Parathyroid adenoma (tissue), 2 donors: ENCODE measurements at regions not wholly inside any gene's neighbourhood (a gene's known extent, or its start where the extent isn't known, plus 50 kb on each side); places are given as distances from the start of the nearest gene placed in this dataset.

Experiments
- H2AFZ ChIP-seq: fragments of 300-600 bp; sonication (generic); one replicate; pipeline ENCODE4 v1.7.0; 2017; ENCODE audit warnings: antibody characterized with exemption, mild to moderate bottlenecking
- H3K27ac ChIP-seq: fragments of 300-600 bp; sonication (generic); one replicate; pipeline ENCODE4 v1.7.0; 2017
- H3K27me3 ChIP-seq: fragments of 300-600 bp; sonication (generic); one replicate; pipeline ENCODE4 v1.7.0; 2017; ENCODE audit warnings: low read length; ENCODE audit not compliant: control insufficient read depth, insufficient read depth
- H3K36me3 ChIP-seq: fragments of 300-600 bp; sonication (generic); one replicate; pipeline ENCODE4 v1.7.0; 2017; ENCODE audit warnings: low read length; ENCODE audit not compliant: control insufficient read depth, insufficient read depth
- H3K4me1 ChIP-seq: fragments of 300-600 bp; sonication (generic); one replicate; pipeline ENCODE4 v1.7.0; 2017; ENCODE audit warnings: control low read depth
- H3K4me2 ChIP-seq: fragments of 300-600 bp; sonication (generic); one replicate; pipeline ENCODE4 v1.7.0; 2017; ENCODE audit warnings: low read length
- H3K4me3 ChIP-seq: fragments of 300-600 bp; sonication (generic); one replicate; pipeline ENCODE4 v1.7.0; 2017; ENCODE audit warnings: low read depth, low read length
- H3K79me2 ChIP-seq: fragments of 300-600 bp; sonication (generic); one replicate; pipeline ENCODE4 v1.7.0; 2017; ENCODE audit warnings: control low read depth
- H3K9ac ChIP-seq: fragments of 300-600 bp; sonication (generic); one replicate; pipeline ENCODE4 v1.7.0; 2017; ENCODE audit warnings: mild to moderate bottlenecking
- H3K9me3 ChIP-seq: fragments of 300-600 bp; sonication (generic); one replicate; pipeline ENCODE4 v1.7.0; 2017; ENCODE audit warnings: low read length; ENCODE audit not compliant: control insufficient read depth
- TF ChIP-seq, protein P1 (sequence below): fragments of 300-600 bp; sonication (generic); IDR thresholded peaks from one replicate; pipeline ENCODE4 v1.7.0; 2017; ENCODE audit warnings: antibody characterized with exemption, mild to moderate bottlenecking
- donor health status: primary hyperparathyroidism.

DNA sequence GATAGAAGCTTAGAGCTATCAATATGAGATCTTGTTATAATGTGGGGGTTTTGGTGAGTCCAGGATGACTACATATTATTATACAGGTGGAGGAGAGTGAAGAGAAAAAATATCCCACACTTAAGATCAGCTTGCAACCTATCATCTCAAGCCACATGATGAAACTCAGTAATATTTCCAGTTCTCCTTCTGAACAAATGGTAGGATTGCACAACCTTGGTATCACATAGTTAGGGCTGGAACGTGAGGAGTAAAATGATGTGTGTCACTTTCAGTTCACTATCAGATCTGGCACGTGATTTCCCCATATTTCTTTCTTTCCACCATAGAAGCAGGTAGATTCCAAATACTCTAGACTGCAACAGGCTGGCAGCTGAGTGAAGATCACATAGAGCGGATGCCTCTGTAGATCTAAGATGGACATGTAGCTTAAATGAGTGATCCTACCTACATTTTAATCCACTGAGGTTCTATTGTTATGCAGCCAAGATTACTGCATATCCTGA is 150.6 kb upstream of the ANKRD50 start:
- Histone ChIP-seq H3K4me2 (no peak overlapping the region), H3K9ac (no peak overlapping the region), H3K4me1 (no peaks in the 10 kb centered on the region), H3K36me3 (no peaks in the 10 kb centered on the region), H3K79me2 (no peaks in the 10 kb centered on the region), H3K9me3 (no peaks in the 10 kb centered on the region), H3K4me3 (no peak overlapping the region), H2AFZ (no peak overlapping the region), H3K27me3 (no peaks in the 10 kb centered on the region), H3K27ac (no peak overlapping the region)
- TF ChIP-seq, protein P1, sequence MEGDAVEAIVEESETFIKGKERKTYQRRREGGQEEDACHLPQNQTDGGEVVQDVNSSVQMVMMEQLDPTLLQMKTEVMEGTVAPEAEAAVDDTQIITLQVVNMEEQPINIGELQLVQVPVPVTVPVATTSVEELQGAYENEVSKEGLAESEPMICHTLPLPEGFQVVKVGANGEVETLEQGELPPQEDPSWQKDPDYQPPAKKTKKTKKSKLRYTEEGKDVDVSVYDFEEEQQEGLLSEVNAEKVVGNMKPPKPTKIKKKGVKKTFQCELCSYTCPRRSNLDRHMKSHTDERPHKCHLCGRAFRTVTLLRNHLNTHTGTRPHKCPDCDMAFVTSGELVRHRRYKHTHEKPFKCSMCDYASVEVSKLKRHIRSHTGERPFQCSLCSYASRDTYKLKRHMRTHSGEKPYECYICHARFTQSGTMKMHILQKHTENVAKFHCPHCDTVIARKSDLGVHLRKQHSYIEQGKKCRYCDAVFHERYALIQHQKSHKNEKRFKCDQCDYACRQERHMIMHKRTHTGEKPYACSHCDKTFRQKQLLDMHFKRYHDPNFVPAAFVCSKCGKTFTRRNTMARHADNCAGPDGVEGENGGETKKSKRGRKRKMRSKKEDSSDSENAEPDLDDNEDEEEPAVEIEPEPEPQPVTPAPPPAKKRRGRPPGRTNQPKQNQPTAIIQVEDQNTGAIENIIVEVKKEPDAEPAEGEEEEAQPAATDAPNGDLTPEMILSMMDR: no peak

DNA sequence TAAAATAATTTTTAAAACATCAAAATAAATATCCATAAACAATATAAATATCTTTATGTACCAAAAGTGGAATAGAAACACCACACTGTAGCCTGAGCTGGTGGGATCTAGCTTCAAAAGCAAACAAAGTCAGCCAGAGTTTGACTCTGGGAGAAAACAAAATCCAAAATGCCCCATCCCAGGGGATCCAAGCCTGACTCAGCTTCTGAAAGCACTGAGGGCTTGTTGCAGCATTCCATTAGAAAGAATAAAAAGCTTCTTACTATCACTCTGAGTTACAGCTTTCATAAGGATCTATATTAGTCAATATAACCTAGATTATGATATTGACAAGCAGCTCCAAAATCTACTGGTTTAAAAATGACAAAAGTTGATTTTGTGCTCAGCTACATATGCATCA is 149.7 kb upstream of the ANKRD50 start:
- Histone ChIP-seq H3K27me3 (no peaks in the 10 kb centered on the region), H3K9me3 (no peaks in the 10 kb centered on the region), H3K4me1 (no peaks in the 10 kb centered on the region), H3K4me2 (no peak overlapping the region), H2AFZ (no peak overlapping the region), H3K27ac (no peak overlapping the region), H3K36me3 (no peaks in the 10 kb centered on the region), H3K79me2 (no peaks in the 10 kb centered on the region), H3K4me3 (no peak overlapping the region), H3K9ac (no peak overlapping the region)
- TF ChIP-seq, protein P1: no peak

DNA sequence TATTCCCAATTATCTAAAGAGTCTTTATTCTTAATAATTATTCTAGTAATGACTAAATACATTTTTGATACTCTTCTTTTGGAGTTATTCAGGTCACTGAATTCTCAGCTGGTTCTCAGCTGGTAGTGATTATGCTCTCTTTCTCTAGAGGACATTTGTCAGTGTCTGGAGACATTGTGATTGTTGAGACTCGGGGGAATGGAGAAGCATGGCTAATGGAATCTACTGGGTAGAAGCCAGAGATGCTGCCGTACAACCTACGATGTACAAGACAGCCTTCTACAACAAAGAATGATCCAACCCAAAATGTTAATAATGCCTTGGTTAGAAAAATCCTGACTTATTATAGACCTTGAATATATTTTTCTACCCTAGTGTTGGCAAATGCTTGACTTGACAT is 149.2 kb upstream of the ANKRD50 start:
- H3K27ac ChIP-seq: no peak overlapping the region
- TF ChIP-seq, protein P1: no peak

DNA sequence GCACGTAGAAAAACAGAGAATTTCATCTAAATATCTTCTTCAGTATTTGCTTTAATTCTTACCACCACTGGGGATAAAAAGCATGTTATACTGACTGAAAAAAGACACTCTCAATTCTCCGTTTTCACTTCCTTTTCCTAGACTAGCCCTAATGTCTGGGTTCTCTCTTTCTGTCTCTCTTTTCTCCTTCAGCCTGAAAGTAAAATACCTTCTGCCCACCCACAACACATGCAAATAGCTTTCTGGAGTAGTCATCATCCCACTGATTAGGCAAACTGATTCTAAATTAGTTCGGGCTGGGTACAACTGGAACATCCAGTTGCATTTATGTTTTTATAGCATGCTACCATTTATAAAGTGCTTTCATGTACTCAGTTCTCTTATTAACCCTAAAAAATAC is 142.4 kb upstream of the ANKRD50 start:
- H3K4me2 ChIP-seq: no peak overlapping the region
- no peaks in the 10 kb centered on the region for H3K36me3 ChIP-seq
- H3K27me3 ChIP-seq: no peaks in the 10 kb centered on the region
- no peaks in the 10 kb centered on the region for H3K4me1 ChIP-seq
- no peak overlapping the region for H3K4me3 ChIP-seq
- H3K79me2 ChIP-seq: no peaks in the 10 kb centered on the region
- TF ChIP-seq, protein P1: no peak
- H3K9ac ChIP-seq: no peak overlapping the region
- H2AFZ ChIP-seq: no peak overlapping the region
- no peak overlapping the region for H3K27ac ChIP-seq
- no peaks in the 10 kb centered on the region for H3K9me3 ChIP-seq

More for the DNA sequence above, 149.2 kb upstream of the ANKRD50 start:
- H3K4me2 ChIP-seq: no peak overlapping the region
- H3K79me2 ChIP-seq: no peaks in the 10 kb centered on the region
- no peaks in the 10 kb centered on the region for H3K36me3 ChIP-seq
- H3K9me3 ChIP-seq: no peaks in the 10 kb centered on the region
- H3K9ac ChIP-seq: no peak overlapping the region
- no peaks in the 10 kb centered on the region for H3K27me3 ChIP-seq
- H2AFZ ChIP-seq: no peak overlapping the region
- H3K4me3 ChIP-seq: no peak overlapping the region
- H3K4me1 ChIP-seq: no peaks in the 10 kb centered on the region

DNA sequence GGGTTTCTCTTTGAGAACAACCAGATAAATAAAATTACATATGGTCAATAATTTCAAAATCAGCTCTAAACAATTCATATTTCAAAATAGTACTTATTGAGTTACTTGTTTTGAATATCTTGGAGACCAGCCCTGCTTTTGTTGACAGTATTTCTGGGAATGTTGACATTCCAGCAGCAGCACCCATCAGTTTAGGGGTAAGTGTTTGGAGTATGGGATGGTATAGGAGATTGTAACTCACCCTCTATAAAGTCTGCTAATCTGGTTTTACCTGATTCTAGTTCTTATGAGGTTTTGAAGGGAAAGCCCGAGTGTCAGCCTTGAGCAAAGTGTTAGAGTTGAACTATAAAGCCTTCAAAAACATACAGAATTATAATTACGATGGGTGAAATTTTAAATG is 139.2 kb upstream of the ANKRD50 start:
- Histone ChIP-seq H3K27me3 (no peaks in the 10 kb centered on the region), H3K9me3 (no peaks in the 10 kb centered on the region), H3K4me3 (no peak overlapping the region), H2AFZ (no peak overlapping the region), H3K36me3 (no peaks in the 10 kb centered on the region), H3K79me2 (no peaks in the 10 kb centered on the region), H3K4me2 (no peak overlapping the region), H3K9ac (no peak overlapping the region), H3K4me1 (no peaks in the 10 kb centered on the region), H3K27ac (no peak overlapping the region)
- TF ChIP-seq, protein P1: no peak
